HCT116 (cell line): ENCODE measurements at regions not wholly inside any gene's neighbourhood (a gene's known extent, or its start where the extent isn't known, plus 50 kb on each side); places are given as distances from the start of the nearest gene placed in this dataset.
A peak's percentile ranks its signal among the peaks of the same experiment; 100 is the strongest.

Source experiments
- ATAC-seq: fragments of 200-7000 bp; cut with Tn5 transposase; 2 replicates; pipeline ENCODE4 v1.9.1; 2020; ENCODE audit warnings: mild to moderate bottlenecking, moderate library complexity
- BruUV-seq: library from RNA; stranded (reverse); fragments of 400-500 nt; replicated peaks from 2 replicates; lab custom pipeline; 2021; lab: Mats Ljungman, UMichigan
- CTCF ChIA-PET: fragments of 300-600 bp; sonication (Branson Sonifier 250); formaldehyde crosslinking; loops from one replicate; lab custom pipeline; 2021; ENCODE audit warnings: antibody characterized with exemption; lab: Charles Lee
- POLR2A ChIA-PET: fragments of 300-600, 350-600 bp; sonication (Branson Sonifier 250); formaldehyde crosslinking; loops from one replicate; lab custom pipeline; 2021; ENCODE audit warnings: antibody characterized with exemption; lab: Charles Lee
- RAD21 ChIA-PET, 2 experiments: fragments of 300-600 bp; sonication (Branson Sonifier 250); formaldehyde crosslinking; loops; one replicate each; lab custom pipeline; 2023; ENCODE audit warnings: low total read pairs in 2 of 2; ENCODE audit not compliant: uncharacterized antibody in 2 of 2, unreplicated experiment in 2 of 2, low non-redundant PET in 1 of 2; lab: Charles Lee
- DNase-seq: peaks from one replicate; pipeline ENCODE4 v3.0.0-alpha.2; 2010; ENCODE audit warnings: low read depth, low spot score
- H2AFZ ChIP-seq: fragments of 200-600 bp; shearing (Covaris generic), sonication (generic); 2 replicates; pipeline ENCODE4 v1.6.1; 2017; ENCODE audit warnings: low read depth, mixed run types, mixed read lengths, antibody characterized with exemption, low read length; ENCODE audit not compliant: poor library complexity, severe bottlenecking
- H3K27ac ChIP-seq: 2 replicates; pipeline ENCODE4 v1.5.1; 2012; ENCODE audit warnings: low read depth, low read length
- H3K27me3 ChIP-seq: fragments of 200-600 bp; sonication (generic); 2 replicates; pipeline ENCODE4 v1.6.1; 2016; ENCODE audit warnings: mixed run types, low read length, mixed read lengths; ENCODE audit not compliant: insufficient read depth
- H3K36me3 ChIP-seq, 2 experiments: fragments of 200-500 bp in 1 of 2; fragments of 200-600 bp in 1 of 2; sonication (Bioruptor generic) in 1 of 2; sonication (generic) in 1 of 2; 2 replicates each; pipeline versions ENCODE4 v1.5.1 to v1.6.1; 2014 to 2016; ENCODE audit warnings: low read length in 2 of 2, inconsistent platforms in 1 of 2, mixed read lengths in 1 of 2, mixed run types in 1 of 2; ENCODE audit not compliant: insufficient read depth in 2 of 2, control insufficient read depth in 1 of 2
- H3K4me1 ChIP-seq, 2 experiments: fragments of 200-600 bp in 1 of 2; sonication (generic) in 1 of 2; 2 replicates each; pipeline versions ENCODE4 v1.5.1 to v1.6.1; 2012 to 2017; ENCODE audit warnings: low read length in 2 of 2, inconsistent platforms in 1 of 2, mild to moderate bottlenecking in 1 of 2, mixed read lengths in 1 of 2, mixed run types in 1 of 2, moderate library complexity in 1 of 2; ENCODE audit not compliant: insufficient read depth in 2 of 2, control insufficient read depth in 1 of 2
- H3K4me2 ChIP-seq: fragments of 200-600 bp; sonication (generic); 2 replicates; pipeline ENCODE4 v1.6.1; 2017; ENCODE audit warnings: mixed run types, low read length, mixed read lengths
- H3K4me3 ChIP-seq, 2 experiments: fragments of 200-600 bp in 1 of 2; sonication (generic) in 1 of 2; replicated peaks in 1 of 2; 2 replicates each; pipeline ENCODE4 v1.5.1; 2011 to 2016; ENCODE audit warnings: low read length in 2 of 2, control low read depth in 1 of 2, low read depth in 1 of 2, mild to moderate bottlenecking in 1 of 2, mixed read lengths in 1 of 2, mixed run types in 1 of 2
- H3K79me2 ChIP-seq: fragments of 200-600 bp; sonication (generic); 2 replicates; pipeline ENCODE4 v1.6.1; 2017; ENCODE audit warnings: mild to moderate bottlenecking, mixed run types, low read length, moderate library complexity, mixed read lengths; ENCODE audit not compliant: insufficient read depth
- H3K9ac ChIP-seq: fragments of 200-600 bp; sonication (generic); 2 replicates; pipeline ENCODE4 v1.6.1; 2016; ENCODE audit warnings: low read length, mixed read lengths
- H3K9me2 ChIP-seq: fragments of 200-600 bp; sonication (generic), shearing (Covaris generic); 2 replicates; pipeline ENCODE4 v1.6.1; 2017; ENCODE audit warnings: mixed run types, mild to moderate bottlenecking, moderate library complexity; ENCODE audit not compliant: insufficient read depth
- H3K9me3 ChIP-seq, 2 experiments: fragments of 200-500 bp in 1 of 2; fragments of 200-600 bp in 1 of 2; sonication (Bioruptor generic) in 1 of 2; sonication (generic) in 1 of 2; 2 replicates each; pipeline ENCODE4 v1.6.1; 2014 to 2017; ENCODE audit warnings: low read length in 2 of 2, mixed read lengths in 2 of 2, inconsistent platforms in 1 of 2, low read depth in 1 of 2, mild to moderate bottlenecking in 1 of 2, mixed run types in 1 of 2, moderate library complexity in 1 of 2; ENCODE audit not compliant: control insufficient read depth in 1 of 2, insufficient read depth in 1 of 2
- H4K20me1 ChIP-seq: fragments of 200-600 bp; sonication (generic), shearing (Covaris generic); 2 replicates; pipeline ENCODE4 v1.6.1; 2017; ENCODE audit warnings: mixed run types, mild to moderate bottlenecking, moderate library complexity; ENCODE audit not compliant: insufficient read depth
- CBX3 ChIP-seq: IDR thresholded peaks from 2 replicates; pipeline ENCODE4 v1.6.1; 2012; ENCODE audit warnings: low read depth
- EZH2 ChIP-seq: fragments of 200-600 bp; sonication (generic); IDR thresholded peaks from 2 replicates; pipeline ENCODE4 v1.6.1; 2017; ENCODE audit warnings: antibody characterized with exemption, mixed run types
- RAD21 ChIP-seq: IDR thresholded peaks from 2 replicates; pipeline ENCODE4 v1.6.1; 2012; ENCODE audit warnings: low read depth, mild to moderate bottlenecking
- YY1 ChIP-seq: IDR thresholded peaks from 2 replicates; pipeline ENCODE4 v1.6.1; 2011; ENCODE audit warnings: low read length, low read depth, moderate library complexity, mild to moderate bottlenecking; ENCODE audit not compliant: insufficient replicate concordance; ENCODE audit errors: extremely low read depth
- intact Hi-C: fragments of 100-400 bp; cut with micrococcal nuclease; formaldehyde crosslinking; loops from 2 replicates; pipeline ENCODE4 v1.10.0; 2022
- TF ChIP-seq, protein P1 (sequence below), 3 experiments: fragments of 200-600 bp in 1 of 3; sonication (generic) in 1 of 3; IDR thresholded peaks in 2 of 3; conservative IDR thresholded peaks in 1 of 3; 2 replicates each; pipeline ENCODE4 v1.5.1; 2012 to 2017; ENCODE audit warnings: low read depth in 2 of 3, low read length in 2 of 3, antibody characterized with exemption in 1 of 3, borderline replicate concordance in 1 of 3, control low read depth in 1 of 3, mild to moderate bottlenecking in 1 of 3, mixed read lengths in 1 of 3, mixed run types in 1 of 3, moderate library complexity in 1 of 3; ENCODE audit not compliant: insufficient read depth in 1 of 3
- TF ChIP-seq, protein P2 (sequence below): IDR thresholded peaks from 2 replicates; pipeline ENCODE4 v1.6.1; 2012; ENCODE audit warnings: low read depth

DNA sequence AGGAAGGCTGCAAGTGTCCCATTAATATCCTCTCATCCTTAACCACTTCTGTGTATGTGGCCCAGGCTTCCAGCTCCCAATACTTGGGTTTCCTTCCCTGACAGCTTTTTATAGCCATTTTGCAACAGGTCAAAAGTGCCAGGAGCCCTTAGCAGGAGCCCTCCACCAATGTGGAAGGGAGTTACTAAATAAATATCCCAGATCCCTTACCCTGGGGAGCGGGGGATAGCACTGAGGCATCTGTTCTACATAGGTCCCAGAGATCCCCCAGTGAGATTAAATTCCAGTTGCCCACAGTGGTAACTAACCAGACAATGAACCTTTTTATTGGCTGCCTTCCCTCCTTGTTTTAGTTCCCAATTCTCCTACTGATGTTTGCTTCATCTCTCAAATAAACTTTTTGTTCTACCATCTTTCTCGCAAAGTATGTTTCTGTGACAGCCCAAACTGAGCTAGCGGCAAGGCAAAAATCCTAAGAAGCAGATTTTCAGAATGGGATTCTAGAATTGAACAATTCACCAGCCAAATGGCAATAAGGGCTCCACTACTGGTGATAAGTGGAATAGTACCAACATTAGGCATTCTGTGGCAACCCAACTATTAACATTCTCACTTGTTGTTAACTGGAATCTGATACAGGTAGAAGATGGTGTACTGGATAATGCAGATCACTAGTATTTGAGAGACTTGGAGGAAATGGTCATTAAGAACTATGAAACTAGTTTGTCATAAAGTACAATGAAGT is 83.9 kb upstream of the MAPRE2 start:
- Histone ChIP-seq H3K9me2 (no peaks in the 10 kb centered on the region), H3K79me2 (no peaks in the 10 kb centered on the region), H3K9ac (no peak overlapping the region), H2AFZ (no peak overlapping the region), H3K36me3 (no peaks in the 10 kb centered on the region), H3K9me3 (no peaks in the 10 kb centered on the region), H3K4me3 (no peak overlapping the region), H3K4me2 (no peak overlapping the region), H4K20me1 (no peaks in the 10 kb centered on the region), H3K27me3 (no peaks in the 10 kb centered on the region), H3K4me1 (no peaks in the 10 kb centered on the region), H3K27ac (no peak overlapping the region)
- RAD21 ChIA-PET = no interaction called here
- ATAC-seq (peak; percentile 30; the same call in 1 of the 2 replicates), DNase-seq (no peak)
- CTCF ChIA-PET = interaction anchor here (0.6 kb wide), 1 partner anchor 23 kb away, joined by 3 read pairs; no protein-coding TSS in a partner anchor
- POLR2A ChIA-PET = no interaction called here
- no peak for TF ChIP-seq YY1
- no peak for TF ChIP-seq CBX3
- no peak for TF ChIP-seq EZH2
- TF ChIP-seq, protein P1, sequence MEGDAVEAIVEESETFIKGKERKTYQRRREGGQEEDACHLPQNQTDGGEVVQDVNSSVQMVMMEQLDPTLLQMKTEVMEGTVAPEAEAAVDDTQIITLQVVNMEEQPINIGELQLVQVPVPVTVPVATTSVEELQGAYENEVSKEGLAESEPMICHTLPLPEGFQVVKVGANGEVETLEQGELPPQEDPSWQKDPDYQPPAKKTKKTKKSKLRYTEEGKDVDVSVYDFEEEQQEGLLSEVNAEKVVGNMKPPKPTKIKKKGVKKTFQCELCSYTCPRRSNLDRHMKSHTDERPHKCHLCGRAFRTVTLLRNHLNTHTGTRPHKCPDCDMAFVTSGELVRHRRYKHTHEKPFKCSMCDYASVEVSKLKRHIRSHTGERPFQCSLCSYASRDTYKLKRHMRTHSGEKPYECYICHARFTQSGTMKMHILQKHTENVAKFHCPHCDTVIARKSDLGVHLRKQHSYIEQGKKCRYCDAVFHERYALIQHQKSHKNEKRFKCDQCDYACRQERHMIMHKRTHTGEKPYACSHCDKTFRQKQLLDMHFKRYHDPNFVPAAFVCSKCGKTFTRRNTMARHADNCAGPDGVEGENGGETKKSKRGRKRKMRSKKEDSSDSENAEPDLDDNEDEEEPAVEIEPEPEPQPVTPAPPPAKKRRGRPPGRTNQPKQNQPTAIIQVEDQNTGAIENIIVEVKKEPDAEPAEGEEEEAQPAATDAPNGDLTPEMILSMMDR (IDR thresholded peaks at IDR 0.05 in 2 of 3, conservative IDR thresholded peaks at IDR 0.05 in 1 of 3; ENCODE audit: borderline replicate concordance in 1 of 3, insufficient read depth in 1 of 3, low read depth in 2 of 3, low read length in 2 of 3) = peak in 2 of 3 experiments; percentile 6 to 16; a peak in 1 of 6 replicates
- TF ChIP-seq, protein P2, sequence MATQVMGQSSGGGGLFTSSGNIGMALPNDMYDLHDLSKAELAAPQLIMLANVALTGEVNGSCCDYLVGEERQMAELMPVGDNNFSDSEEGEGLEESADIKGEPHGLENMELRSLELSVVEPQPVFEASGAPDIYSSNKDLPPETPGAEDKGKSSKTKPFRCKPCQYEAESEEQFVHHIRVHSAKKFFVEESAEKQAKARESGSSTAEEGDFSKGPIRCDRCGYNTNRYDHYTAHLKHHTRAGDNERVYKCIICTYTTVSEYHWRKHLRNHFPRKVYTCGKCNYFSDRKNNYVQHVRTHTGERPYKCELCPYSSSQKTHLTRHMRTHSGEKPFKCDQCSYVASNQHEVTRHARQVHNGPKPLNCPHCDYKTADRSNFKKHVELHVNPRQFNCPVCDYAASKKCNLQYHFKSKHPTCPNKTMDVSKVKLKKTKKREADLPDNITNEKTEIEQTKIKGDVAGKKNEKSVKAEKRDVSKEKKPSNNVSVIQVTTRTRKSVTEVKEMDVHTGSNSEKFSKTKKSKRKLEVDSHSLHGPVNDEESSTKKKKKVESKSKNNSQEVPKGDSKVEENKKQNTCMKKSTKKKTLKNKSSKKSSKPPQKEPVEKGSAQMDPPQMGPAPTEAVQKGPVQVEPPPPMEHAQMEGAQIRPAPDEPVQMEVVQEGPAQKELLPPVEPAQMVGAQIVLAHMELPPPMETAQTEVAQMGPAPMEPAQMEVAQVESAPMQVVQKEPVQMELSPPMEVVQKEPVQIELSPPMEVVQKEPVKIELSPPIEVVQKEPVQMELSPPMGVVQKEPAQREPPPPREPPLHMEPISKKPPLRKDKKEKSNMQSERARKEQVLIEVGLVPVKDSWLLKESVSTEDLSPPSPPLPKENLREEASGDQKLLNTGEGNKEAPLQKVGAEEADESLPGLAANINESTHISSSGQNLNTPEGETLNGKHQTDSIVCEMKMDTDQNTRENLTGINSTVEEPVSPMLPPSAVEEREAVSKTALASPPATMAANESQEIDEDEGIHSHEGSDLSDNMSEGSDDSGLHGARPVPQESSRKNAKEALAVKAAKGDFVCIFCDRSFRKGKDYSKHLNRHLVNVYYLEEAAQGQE = no peak
- TF ChIP-seq RAD21 = no peak
- intact Hi-C loops = no loop called here
- BruUV-seq = no TSS peak
